GM19238 (cell line): ENCODE measurements at regions not wholly inside any gene's neighbourhood (a gene's known extent, or its start where the extent isn't known, plus 50 kb on each side); places are given as distances from the start of the nearest gene placed in this dataset.

Source experiments
- DNase-seq: peaks from one replicate; pipeline ENCODE4 v3.0.0; 2011; ENCODE audit warnings: low spot score; ENCODE audit not compliant: insufficient read length

DNA sequence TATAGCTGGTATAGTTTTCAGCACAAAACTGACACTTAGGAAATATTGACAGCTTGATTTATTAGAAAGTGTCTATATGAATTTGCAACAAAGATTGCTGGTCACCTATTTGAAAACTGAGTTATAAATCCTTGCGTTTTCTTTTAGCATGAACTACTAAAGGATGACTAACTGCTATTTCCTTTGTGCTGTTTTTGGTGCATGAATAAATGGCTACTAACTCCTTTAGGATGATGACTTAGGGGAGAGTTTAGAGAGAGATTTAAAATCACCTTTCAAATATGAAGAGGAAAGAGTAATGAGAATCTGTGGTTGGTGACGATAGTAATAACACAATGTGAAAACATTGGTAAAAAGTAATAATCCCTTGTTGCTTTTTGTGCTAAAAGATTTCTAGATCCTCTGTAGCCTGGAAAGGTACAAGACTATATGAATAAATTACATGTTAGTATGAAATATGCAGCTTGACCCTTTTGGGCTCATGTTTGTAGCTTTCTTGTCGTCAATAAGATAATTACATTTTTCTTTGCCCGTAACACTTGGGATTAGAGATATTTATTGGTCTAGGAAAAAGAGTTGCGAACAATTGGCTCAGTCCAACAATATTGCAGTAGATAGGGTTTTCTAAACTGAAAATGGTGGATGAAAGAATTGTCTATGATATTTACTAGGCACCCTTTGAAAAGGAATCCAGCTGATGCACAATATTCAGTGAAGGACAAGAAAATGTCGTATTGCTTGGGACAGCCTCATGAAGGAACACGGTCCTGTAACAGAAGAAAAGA is 453.0 kb downstream of the ADAMTS20 start:
- no peak for DNase-seq

DNA sequence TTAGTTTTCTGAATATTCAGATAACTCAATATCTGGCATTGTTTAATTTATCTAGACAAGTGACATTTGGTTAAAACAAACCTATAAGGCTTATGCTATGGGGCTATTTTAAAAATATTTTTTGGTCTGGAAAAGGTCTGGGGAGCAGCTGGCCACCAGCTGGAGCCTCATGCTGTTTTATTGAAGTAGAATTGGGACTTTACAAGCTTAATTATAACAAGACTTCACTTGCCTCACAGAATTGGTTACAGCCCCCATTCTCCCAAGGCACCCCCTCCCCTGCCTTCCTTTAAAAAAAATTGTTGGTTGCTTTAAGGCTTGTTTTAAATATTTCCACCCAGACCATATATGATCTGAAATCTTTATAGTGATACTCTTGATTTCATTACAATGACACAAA is 453.9 kb downstream of the ADAMTS20 start:
- DNase-seq: no peak

DNA sequence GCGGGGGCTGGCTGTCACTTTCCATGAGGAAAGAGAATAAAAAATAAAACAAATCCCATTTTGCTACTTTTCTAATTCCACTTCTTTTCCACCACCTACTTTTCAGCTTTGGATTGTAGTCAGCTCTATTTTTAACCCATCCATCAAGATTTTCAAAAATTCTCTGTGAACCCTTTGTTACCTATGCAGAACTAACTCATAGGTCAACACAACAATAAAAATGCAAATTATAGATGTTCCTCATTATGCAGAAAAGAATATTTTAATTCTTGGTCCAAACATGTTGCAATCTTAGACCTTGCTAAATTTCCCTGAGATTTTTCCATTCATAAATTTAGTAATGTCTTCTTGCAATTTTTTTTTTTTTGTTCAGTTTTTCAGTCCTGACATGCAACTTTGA is 454.5 kb downstream of the ADAMTS20 start:
- DNase-seq: no peak

DNA sequence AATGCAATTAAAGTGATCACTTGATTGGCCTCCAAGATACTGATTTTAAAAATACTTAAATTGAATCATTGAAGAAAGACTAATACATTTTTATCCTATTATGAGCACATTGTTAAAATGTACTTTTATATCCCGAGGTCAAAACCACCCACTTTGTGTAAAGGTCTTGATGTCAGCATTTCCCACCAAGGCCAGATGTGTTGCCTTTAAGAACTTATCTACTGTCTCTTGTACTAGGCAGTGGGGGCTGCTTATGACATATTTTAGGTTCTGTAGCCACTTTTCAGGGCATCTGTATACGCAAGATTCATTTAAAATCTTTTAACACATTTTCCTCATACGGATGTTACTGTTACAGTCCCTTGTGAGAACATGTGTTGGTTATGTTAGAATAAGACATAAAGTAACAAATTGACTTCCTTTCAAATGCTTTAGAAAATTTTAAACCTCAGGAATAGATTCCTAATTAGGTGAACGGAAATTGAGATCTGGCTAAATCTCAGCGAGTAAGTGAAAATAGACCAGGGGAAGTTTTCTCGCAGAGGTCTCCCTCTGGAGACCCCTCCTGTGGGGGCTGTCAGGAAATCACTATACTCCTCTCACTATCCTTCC is 456.2 kb downstream of the ADAMTS20 start:
- DNase-seq: no peak

DNA sequence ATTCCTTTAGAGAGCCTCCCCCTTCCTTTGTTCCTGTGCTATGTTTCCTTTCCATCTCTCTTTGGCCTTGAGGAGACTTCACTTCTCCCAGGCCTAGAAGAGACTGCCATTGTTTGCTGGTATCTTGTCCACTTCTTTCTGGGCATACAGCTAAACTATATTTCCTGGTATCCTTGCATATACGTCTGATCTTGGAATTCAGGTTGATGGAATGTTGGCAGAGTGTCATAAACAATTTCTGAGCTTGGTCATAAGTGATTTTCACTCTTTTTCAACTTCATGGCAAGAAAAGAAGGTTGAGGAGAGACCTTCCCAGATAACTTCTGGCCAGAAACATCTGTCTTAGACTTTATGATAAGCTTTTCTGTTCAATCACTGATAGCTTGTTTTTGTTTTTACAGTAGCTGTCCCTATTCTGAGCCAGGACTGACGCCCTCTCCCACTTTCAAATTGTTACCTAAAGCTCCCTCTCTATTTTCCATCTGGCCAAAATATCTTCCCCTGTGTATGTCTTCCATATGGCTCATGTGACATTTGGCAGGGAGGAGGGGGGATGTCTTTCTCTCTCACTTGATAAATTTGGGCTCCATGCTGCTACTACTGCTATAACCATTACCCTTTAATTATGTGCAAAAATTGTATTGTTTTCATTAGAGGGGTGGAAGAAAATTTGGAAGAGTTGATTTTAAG is 457.0 kb downstream of the ADAMTS20 start:
- no peak for DNase-seq

DNA sequence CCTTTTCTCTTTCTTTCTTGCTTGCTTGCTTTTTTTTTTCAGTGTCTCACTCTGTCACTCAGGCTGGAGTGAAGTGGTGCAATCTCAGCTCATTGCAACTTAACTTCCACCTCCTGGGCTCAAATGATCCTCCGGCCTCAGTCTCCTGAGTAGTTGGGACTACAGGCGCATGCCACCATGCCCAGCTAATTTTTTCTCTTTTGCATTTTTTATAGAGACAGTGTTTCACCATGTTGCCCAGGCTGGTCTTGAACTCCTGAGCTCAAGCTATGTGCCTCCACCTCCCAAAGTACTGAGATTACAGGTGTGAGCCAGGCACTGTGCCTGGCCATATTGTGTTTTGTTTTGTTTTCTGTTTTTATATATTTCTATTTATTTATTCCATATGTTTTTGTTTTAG is 461.0 kb downstream of the ADAMTS20 start:
- no peak for DNase-seq

DNA sequence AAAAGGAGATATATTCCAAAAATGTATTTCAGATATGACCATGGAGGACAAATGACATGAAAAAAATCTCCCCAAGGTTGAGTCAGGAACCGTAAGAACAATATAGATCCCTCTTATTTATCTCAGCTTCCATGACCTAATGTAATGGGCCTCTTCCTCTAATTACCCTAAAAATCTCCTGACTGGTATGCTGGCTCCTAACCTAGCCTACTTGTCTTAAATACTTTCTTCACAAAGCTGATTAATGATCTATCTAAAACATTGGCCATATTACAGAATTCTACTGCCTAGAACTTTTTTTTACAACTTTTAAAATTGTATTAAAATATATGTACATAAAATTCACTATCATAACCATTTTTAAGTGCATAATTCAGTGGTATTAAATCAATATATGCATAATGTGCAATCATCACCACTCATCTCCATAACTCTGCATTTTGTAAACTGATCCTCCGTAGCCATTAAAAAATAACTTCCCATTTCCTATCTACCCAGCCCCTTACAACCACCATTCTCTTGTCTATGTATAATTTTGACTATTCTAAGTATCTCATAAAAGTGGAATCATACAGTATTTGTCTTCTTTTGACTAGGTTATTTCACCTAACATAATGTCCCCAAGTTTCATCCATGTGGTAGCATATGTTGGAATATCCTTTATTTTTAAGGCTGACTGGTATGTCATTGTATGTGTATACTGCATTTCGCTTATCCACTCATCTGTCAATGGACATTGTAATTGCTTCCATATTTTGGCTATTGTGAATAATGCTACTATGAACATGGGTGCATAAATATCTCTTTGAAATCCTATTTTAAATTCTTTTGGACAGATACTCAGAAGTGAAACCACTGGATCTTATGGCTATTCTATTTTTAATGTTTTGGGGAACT is 464.6 kb downstream of the ADAMTS20 start:
- DNase-seq: no peak

DNA sequence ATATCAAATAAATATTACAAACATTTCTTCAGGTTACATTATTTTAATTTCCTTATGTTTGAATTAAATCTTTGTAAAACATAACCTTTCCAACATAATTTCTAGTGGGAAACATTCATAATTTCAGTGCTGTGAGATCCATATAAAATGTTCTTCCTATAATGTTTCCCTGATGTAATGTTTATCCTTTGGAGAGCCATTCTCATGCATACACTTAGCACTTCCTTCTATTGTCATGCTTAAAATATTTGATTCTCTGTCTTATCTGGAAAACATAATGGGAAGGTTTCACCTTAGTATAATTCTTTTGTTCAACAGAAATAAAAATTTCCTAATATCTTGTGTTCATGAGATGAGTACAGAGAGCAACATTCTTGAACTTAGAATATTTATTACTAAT is 472.5 kb downstream of the ADAMTS20 start:
- no peak for DNase-seq

DNA sequence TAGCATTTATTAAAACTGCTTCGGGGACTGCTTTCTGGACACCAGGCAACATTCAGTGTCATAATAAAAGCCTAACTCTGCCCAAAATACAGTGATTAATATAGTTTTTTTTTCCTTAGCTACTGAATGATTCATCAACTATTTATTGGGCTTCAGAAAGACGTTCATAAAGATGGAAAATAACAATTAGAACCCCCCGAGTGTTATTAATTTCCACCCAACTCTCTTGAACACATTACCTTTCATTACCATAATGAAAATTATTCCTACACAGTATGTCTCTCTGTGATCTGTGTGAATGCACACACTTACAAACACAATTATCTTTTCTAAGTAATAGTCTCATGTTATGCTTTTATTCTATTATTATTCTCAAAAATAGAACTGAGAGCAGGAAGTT is 473.0 kb downstream of the ADAMTS20 start:
- no peak for DNase-seq

DNA sequence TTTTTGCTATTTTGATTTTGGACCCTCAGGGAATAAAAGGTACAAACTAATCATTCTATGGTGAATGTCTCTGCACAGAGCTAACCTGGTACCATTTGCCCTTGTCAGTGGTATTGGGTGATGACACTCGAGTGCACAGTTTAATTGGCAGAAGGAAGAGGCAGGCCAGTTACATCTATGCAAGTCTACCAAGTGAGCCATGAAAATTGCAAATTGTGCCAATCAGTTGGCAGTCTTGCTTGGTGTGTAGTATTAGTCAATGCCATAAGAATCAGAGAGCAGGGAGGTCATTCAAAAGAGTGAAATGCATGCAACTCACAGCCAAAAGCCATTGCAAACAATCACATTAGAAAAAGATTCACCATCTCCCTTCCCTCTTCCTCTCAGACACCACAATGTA is 479.6 kb downstream of the ADAMTS20 start:
- DNase-seq: no peak

DNA sequence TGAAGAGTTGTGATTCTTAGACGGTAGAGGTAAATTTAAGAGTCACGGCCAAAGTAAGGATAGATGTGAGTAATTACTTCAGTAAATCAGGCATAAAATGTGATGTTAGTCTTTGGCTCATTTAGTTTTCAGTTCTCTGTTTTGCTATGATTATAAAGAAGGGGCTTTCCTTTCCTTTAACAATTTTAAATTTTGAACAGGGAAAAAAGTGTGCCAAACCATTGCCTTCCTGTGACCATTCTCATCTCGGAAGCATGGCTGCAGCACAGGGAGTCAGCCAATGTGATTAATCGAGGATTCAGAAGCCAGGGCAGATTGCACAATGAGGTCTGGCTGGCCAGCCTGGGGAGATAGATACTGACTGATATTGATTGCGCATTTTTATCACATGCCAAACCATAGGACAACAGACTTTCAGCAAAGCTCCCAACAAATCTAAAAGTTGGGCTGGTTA is 480.2 kb upstream of the PRICKLE1 start:
- DNase-seq: no peak

DNA sequence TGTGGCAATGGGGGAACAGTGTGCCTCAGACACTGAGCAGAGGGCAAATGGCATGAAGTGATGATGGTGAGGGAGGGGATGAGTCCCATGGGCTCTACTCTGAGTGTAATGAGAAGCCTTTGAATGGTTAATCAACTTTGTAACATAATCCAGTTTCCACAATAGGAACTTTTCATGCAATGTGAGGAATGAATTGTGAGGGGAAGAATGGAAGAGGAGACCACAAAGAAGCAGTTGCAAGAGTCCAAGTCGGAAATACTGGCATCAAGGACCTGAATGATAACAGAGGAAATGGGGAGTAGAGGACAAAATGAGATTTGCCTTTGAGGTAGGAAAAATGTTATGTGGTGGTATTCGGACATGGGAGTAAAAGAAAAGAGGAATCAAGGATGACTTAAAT is 476.9 kb upstream of the PRICKLE1 start:
- DNase-seq: no peak

DNA sequence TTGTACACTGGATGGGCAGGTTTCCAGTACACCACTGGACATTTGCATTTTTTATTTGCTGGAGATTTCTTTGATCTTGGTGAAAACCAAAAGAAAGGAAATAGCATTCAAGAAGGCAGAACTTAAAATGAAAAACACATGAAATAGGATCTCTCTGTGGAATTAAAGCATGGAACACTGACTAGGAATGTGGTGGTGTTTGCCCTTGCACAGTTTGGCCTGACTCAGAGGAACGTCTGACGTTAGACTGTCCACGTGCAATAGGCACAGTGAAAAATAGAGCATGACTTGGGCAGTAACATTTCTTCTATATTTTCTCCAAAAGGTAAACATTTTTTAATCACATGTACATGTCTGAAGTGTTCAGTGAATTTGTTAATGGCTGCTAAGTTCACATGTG is 474.1 kb upstream of the PRICKLE1 start:
- no peak for DNase-seq

DNA sequence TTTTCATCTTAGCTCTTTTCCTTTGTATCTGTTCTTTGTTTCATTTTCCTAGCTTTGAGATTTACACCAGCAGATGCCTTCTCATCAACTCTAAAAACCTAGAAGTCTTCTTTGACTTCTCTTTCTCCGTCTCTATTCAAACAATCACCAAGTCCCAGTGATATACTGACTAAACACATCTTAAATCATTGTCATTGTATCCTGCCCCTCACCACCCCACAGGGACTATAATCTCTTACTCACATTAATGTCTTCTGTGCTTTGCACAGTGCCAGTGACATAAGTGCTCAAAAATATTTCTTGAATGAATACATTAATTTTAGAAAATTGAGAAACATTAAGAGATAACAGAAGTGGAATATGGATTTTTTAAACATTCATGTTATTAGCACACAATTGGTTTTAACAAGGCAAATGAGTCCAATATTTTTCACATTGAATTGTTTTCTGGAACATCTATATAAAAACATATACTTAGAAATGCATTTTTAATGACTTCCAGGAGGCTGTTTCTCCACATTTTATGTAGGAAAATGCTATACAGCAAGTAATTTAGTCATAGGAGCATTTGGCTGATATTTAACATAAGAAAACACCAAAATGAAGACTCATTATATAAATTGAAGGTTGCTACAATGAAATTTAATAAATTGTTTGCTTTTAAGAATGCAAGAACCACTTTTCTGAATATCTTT is 472.8 kb upstream of the PRICKLE1 start:
- no peak for DNase-seq

DNA sequence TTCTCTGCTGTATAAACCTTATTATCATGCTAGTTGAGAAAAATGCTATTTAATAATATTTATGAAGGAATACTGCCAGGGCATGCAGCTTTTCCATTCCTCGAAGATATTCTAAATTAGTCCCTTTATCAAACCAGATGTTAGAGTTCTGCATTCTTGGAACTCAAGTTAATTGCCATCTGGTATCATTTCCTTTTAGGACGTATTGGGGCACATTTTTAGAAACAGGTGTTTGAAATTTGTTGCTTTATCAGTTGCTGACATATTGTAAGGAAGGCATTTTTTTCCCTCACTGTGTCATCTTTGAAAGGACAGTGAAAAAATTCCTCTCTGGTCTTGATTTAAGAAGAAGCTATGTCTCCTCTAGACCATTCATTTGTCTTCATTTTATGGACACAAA is 471.2 kb upstream of the PRICKLE1 start:
- DNase-seq: no peak

DNA sequence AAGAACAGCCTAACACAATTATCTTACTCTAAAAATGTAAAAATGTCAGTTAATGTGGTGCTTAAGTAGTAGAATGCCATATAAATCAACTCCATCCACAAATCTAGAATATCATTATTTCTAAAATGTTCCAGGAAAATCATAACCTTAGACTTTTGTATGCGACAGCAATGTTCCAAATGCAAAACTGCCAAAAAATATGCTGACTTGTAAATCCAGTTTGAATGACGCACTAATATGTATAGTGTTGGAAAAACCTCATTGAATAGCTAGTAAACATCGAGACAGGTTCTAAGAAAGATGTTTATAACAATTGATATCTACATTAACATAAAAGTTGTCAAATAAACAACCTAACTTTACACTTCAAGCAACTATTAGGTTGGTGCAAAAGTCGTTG is 469.1 kb upstream of the PRICKLE1 start:
- no peak for DNase-seq

DNA sequence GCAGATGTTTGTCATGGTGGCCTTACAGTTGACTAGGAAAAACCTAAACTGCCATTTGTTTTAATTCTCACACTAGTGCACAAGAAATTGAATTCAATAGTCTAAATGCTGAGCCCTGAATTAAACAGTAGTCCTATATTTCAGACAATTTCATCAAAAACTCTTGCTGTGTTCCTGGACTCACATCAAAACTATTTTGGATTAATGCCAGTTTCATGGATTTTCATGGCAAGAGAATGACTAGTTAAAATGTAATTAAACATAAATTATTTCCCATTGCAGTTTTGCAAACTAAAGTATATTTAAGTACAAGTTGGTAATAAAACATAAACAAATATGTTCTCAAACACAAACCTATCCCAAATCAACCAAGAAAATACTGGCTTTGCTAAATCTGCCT is 468.0 kb upstream of the PRICKLE1 start:
- no peak for DNase-seq

DNA sequence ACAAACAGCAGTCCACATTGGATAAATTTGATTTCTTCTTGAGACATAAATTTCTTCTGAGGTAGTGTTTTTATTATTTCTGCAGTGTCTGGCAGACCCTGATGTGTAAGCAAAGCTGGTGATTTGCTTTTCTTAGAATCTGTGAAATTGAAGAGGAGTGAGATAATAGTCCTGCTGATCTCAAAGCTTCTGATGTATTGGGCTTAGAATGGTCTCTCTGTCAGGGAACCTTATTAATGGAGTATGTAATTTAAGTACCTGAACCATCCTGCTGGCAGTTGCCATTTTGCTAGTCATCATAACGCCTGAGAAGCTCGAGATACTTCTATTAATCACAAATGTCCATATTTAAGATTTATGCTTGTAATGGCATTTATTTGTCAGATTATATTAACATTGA is 464.5 kb upstream of the PRICKLE1 start:
- DNase-seq: no peak

DNA sequence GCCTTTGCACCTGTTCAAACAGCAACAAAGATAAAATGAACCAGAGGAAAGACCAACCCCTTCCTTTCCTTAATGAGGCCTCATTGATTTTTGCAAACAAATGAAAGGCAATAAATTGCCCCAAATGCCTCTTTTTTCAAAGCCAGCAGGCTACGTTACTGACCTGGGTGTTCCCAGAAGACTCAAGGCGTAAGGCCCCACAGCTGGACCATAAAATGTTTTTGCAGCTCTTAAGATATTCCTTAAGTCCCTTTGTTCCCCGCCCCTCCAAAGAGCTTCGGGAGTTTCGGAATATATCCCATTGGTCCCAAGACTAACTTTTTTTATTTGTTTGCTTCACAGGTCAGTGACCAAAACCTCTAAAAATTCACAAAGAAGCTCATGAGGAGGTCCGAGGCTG is 462.9 kb upstream of the PRICKLE1 start:
- no peak for DNase-seq

DNA sequence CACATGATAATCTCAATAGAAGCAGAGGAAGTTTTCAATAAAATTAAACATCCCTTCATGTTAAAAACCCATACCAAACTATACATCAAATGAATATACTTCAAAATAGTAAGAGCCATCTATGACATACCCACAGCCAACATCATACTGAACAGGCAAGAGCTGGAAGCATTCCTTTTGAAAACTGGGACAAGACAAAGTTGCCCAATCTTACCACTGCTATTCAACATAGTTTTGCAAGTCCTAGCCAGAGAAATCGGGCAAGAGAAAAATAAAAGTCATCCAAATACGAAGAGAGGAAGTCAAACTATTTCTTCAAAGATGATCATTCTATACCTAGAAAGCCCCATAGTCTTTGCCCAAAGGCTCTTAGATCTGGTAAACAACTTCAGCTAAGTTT is 454.7 kb upstream of the PRICKLE1 start:
- DNase-seq: no peak

DNA sequence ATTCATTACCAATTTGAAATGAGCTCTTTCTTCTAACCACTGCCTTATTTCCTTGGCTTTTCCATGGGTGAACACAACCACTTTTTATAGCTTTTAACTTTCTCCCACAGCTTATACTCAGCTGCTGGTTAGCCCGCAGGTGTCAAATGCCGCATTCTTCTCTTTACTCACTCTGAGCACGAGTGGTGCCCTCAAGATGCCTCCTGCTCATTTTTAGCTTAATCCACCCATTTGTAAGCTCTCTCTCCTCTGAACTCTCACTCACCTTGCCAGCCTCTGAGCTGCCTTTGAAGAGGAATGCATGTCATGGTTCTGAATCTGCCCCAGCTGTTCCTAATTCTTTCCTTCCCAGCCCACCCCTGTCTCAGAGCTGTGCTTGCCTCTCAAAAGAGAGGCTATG is 449.4 kb upstream of the PRICKLE1 start:
- no peak for DNase-seq
